ENCODE measurements at regions not wholly inside any gene's neighbourhood (a gene's known extent, or its start where the extent isn't known, plus 50 kb on each side); places are given as distances from the start of the nearest gene placed in this dataset.

GRCh38 chr1:94620345-94621031 is 78.9 kb upstream of the F3 start:
- no peak for DNase-seq (ENCODE audit: extremely low read depth, low read depth, low spot score)

DNA sequence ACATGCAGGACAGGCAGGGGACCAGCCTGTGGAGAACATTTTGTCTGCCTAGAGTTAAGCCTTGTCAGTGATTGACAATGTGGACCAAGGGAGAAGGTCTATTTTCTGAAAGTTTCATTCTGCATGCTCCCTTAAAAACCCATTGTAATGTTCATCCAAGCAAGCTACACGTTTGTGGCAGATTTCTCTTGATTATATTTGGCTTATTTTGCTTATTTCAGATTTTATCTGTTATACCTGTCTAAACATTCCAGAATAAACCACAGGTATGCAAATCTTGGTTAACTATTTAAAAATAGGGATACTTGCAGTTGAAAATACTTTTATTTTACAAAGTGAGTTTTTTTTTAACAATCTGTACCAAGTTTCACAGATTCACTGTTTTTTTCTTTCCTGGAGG is 78.2 kb upstream of the F3 start:
- no peak for DNase-seq (ENCODE audit: extremely low read depth, low read depth, low spot score)

DNA sequence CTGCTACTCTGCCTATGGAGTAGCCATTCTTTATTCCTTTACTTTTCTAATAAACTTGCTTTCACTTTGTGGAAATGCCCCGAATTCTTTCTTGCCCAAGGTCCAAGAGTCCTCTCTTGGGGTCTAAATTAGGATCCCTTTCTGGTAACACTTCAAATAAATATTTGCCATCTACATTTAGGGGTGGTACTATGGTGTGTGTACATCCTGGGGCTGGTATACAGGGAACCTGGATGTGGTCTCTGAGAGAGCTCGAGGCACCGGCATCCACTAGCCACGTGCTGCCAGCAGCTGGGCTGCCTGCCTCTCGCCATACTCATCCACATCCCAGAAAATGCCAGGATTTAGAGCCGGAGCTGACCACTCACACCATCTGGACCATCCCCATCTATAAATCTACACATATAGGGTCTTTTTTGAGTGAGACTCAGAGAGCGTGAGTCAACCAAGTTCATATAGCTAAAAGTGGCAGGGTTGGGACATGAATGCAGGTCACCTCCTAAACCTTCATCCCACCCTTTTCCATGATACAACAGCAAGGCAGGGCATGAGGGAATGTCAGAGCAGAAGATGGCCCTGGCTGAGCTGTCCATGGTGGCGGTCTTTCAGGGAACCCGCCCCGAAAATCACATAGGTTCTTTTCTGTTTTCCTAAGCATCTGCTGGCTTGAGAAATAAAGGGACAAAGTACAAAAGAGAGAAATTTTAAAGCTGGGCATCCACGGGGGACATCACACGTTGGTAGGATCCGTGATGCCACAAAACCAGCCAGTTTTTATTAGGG is 76.6 kb upstream of the F3 start:
- no peak for DNase-seq (ENCODE audit: extremely low read depth, low read depth, low spot score)

GRCh38 chr1:94617134-94617805 is 75.7 kb upstream of the F3 start:
- no peak for DNase-seq (ENCODE audit: extremely low read depth, low read depth, low spot score)

- DNase-seq (ENCODE audit: extremely low read depth, low read depth, low spot score): no peak
These were observed 74.9 kb upstream of the F3 start for GRCh38 chr1:94616506-94616905.

- no peak for DNase-seq (ENCODE audit: extremely low read depth, low read depth, low spot score)
These were observed 73.4 kb upstream of the F3 start for GRCh38 chr1:94614996-94615395.

GRCh38 chr1:94614168-94614815 is 72.7 kb upstream of the F3 start:
- DNase-seq (ENCODE audit: extremely low read depth, low read depth, low spot score): no peak

DNA sequence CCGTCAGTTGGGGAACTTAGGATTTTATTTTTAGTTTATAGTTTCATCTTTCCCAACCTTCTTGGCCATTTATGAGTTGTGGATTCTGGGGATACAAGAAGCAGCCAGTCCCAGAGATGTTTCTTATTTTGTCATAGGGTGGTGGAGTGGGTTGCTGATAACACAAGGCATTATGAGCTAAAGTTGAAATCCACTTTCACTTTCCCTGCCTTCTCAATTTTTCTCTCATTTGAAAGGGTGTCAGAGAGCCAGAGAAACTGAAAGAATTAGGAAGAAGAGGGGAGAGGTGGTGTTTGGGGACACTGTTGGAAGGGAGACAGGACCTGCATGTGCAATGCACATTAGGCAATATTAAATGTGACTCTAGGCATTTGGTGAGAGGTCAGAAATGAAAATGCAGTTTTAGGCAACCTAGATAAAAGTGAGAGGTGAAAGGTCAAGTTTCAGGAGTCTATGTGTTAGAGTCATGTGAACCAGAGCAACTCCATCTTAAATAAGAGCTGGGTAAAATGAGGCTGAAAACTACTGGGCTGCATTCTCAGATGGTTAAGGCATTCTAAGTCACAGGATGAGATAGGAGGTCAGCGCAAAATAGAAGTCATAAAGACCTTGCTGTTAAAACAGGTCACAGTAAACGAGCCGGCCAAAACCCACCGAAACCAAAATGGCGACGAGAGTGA is 71.1 kb upstream of the F3 start:
- no peak for DNase-seq (ENCODE audit: extremely low read depth, low read depth, low spot score)

GRCh38 chr1:94611681-94612475 is 70.3 kb upstream of the F3 start:
- no peak for DNase-seq (ENCODE audit: extremely low read depth, low read depth, low spot score)

DNA sequence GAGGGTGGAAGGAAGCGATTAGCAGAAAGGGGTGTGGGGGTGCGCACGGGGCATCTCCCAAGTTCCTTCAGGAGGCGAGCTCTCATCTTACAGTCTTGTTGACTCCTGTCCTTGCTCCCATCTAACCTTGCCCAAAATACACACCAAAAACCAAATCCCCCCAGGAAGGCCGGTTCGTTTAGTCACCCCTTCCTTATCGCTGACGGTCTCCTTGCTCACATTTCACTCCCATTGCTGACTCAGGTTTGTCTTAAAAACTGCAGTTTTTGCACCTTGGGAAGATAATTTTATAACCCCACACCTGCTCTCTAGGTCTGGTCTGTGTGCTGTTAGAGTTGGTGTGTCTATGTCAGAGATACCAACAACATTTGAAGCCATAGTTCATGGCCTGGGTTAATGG is 68.1 kb upstream of the F3 start:
- DNase-seq (ENCODE audit: extremely low read depth, low read depth, low spot score): no peak

GRCh38 chr1:94608852-94609530 is 67.4 kb upstream of the F3 start:
- DNase-seq (ENCODE audit: extremely low read depth, low read depth, low spot score): no peak

DNA sequence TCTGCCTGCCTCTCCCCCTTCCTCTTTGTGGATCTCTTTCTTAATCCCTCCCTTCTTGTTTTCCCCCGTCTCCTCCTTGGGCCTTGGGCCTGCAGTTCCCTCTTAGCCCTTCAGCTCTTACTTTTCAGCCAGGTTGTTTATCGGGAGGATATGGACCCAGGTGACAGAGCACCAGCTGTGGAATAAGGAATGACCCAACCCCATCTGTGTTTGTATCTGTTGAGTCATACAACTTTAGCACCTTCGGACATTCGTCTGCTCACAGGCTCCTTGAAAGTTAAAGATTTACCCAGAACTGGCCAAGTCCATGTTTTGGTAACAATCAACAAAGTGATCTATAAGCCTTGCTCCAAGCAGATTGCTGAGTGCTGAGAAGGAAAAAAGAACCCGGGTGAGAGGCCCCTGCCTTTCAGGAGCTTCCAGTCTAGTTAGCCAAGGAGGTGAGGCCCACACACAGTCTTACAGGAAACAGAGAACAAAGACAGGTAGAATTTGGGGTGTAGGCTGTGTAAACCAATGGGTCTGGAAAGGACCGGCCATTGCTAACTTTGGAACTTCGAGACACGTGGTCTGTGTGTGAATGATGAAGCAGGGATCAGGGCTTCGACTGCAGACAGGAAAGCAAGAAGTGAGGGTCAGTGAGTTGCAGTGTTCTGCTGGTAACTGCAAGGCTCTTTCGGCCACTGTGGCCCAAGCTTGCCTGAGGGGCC is 66.7 kb upstream of the F3 start:
- no peak for DNase-seq (ENCODE audit: extremely low read depth, low read depth, low spot score)

DNA sequence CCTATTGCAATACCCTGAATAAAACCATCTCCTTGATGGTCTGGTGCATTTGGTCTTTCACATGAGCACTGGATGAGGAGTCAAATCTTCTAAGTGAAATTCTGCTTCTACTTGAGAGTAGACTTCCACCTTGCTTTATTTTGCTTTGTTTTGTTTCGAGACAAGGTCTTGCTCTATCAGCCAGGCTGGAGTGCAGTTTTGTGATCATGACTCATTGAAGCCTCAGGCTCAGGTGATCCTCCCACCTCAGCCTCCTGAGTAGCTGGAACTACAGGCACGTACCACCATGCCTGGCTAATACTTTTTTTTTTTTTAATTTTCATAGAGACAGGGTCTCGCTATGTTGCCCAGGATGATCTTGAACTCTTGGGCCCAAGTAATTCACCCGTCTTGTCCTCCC is 65.8 kb upstream of the F3 start:
- no peak for DNase-seq (ENCODE audit: extremely low read depth, low read depth, low spot score)

DNA sequence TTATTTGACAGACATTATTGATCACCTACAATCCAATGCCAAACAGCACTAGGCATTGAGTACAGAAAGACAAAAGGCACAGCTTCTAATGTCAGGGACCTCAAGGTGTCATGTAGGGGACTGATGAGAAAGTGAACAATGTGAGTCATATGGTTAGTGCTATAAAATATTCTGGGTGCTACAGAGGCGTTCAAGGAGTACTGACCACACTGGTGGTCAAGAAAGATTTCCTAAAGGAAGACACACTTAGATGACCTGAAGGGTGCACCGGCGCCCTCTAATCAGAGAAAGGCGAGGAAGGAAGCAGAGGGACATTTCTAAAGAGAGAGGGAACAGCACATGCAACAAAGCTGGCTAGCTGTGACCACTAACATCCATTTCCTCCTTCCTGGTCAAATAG is 64.9 kb upstream of the F3 start:
- no peak for DNase-seq (ENCODE audit: extremely low read depth, low read depth, low spot score)

GRCh38 chr1:94603663-94604062 is 62.1 kb upstream of the F3 start:
- no peak for DNase-seq (ENCODE audit: extremely low read depth, low read depth, low spot score)

GRCh38 chr1:94602802-94603625 is 61.5 kb upstream of the F3 start:
- DNase-seq (ENCODE audit: extremely low read depth, low read depth, low spot score): no peak

DNA sequence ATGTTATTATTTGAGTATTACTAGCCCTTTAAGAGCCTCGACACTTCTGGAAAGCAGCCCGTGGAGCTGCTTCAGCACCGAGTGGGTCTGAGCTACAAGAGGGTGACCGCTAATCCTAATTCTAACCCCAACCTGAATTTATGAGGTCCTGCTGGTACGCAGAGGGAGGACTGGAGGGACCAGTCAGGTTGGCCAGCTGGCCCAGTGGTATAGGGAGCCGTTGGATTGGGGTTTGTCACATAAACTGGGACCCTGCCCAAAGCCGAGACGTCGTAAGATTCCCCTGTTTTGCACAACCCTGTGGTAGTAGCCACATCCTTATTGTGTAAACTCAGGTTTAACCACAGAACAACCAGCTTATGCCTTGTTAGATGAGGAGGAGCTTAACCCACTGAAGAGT is 60.8 kb upstream of the F3 start:
- no peak for DNase-seq (ENCODE audit: extremely low read depth, low read depth, low spot score)

DNA sequence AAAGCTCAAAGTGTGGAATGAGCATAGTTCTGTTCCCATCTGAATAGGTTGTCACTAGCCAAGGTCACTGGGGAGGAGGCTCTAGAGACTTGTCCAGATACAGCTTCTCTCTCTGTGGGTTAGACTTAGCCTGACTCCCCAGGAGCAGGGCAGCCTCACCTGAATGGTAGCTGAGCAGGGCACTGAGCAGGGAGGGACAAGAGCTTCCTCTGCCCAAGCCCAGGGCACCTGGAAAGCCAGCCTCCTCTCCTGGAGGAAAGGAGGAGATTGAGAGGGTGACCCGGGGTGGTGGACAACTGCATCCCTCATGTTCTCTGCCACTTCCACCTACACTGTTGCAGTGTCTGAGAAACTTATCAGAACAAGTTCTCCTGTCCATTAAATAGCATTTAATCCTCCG is 59.0 kb upstream of the F3 start:
- DNase-seq (ENCODE audit: extremely low read depth, low read depth, low spot score): no peak

Data from glomerular endothelial cell (primary cell).